Muscle layer of duodenum (tissue), 2 donors: ENCODE measurements at regions not wholly inside any gene's neighbourhood (a gene's known extent, or its start where the extent isn't known, plus 50 kb on each side); places are given as distances from the start of the nearest gene placed in this dataset.
"Not testable (repeated sequence)": the region's sequence is repeated elsewhere in the genome, so short reads cannot be mapped to it uniquely, and the experiment has no call there.

Source experiments
- H3K27ac ChIP-seq: one replicate; pipeline ENCODE4 v1.7.0; 2013; ENCODE audit warnings: mild to moderate bottlenecking, low read length
- H3K27me3 ChIP-seq: one replicate; pipeline ENCODE4 v1.7.0; 2013; ENCODE audit warnings: low read depth, mild to moderate bottlenecking, control low read depth, low read length
- H3K36me3 ChIP-seq, 2 donors: one replicate each; pipeline ENCODE4 v1.7.0; 2013; ENCODE audit warnings: low read length in 2 of 2, control low read depth in 1 of 2, mild to moderate bottlenecking in 1 of 2; ENCODE audit not compliant: insufficient read depth in 2 of 2, control insufficient read depth in 1 of 2
- H3K4me1 ChIP-seq, 2 donors: one replicate each; pipeline ENCODE4 v1.7.0; 2013; ENCODE audit warnings: low read length in 2 of 2, mild to moderate bottlenecking in 2 of 2, control low read depth in 1 of 2, moderate library complexity in 1 of 2; ENCODE audit not compliant: insufficient read depth in 2 of 2, control insufficient read depth in 1 of 2
- H3K4me3 ChIP-seq, 2 donors: one replicate each; pipeline ENCODE4 v1.7.0; 2013; ENCODE audit warnings: low read length in 2 of 2, low read depth in 1 of 2, mild to moderate bottlenecking in 1 of 2
- H3K9me3 ChIP-seq, 2 donors: one replicate each; pipeline ENCODE4 v1.7.0; 2013; ENCODE audit warnings: low read length in 2 of 2, control low read depth in 1 of 2, mild to moderate bottlenecking in 1 of 2; ENCODE audit not compliant: control insufficient read depth in 1 of 2
- donor health status: healthy.

- Histone ChIP-seq H3K27ac (no peak overlapping the region), H3K4me3 (no peak overlapping the region), H3K27me3 (no peaks in the 10 kb centered on the region), H3K4me1 (no peaks in the 10 kb centered on the region), H3K9me3 (no peaks in the 10 kb centered on the region), H3K36me3 (no peaks in the 10 kb centered on the region)
Measured at GRCh38 chr5:93990504-93991070, 249.2 kb upstream of the POU5F2 start.

GRCh38 chr5:93985940-93986570 is 244.7 kb upstream of the POU5F2 start:
- not testable (repeated sequence) for H3K4me1 ChIP-seq, H3K27me3 ChIP-seq, H3K27ac ChIP-seq, H3K4me3 ChIP-seq, H3K36me3 ChIP-seq, H3K9me3 ChIP-seq

- no peak overlapping the region for H3K4me3 ChIP-seq
- H3K4me1 ChIP-seq, result no peaks in the 10 kb centered on the region
- peaks cover 0 to 24% of the 10 kb centered on the region in 2 donors for H3K9me3 ChIP-seq
- no peaks in the 10 kb centered on the region for H3K27me3 ChIP-seq
- no peak overlapping the region for H3K27ac ChIP-seq
- peaks cover 0 to 16% of the 10 kb centered on the region in 2 donors for H3K36me3 ChIP-seq
Measured at GRCh38 chr5:93978222-93978621, 236.8 kb upstream of the POU5F2 start.

GRCh38 chr5:93967923-93968322 is 226.5 kb upstream of the POU5F2 start:
- Histone ChIP-seq H3K27ac (no peak overlapping the region), H3K36me3 (no peaks in the 10 kb centered on the region), H3K4me3 (no peak overlapping the region), H3K4me1 (no peaks in the 10 kb centered on the region), H3K9me3 (peaks cover 0 to under 1% of the 10 kb centered on the region in 2 donors), H3K27me3 (no peaks in the 10 kb centered on the region)

- Histone ChIP-seq H3K4me3 (no peak overlapping the region), H3K36me3 (no peaks in the 10 kb centered on the region), H3K9me3 (no peaks in the 10 kb centered on the region), H3K4me1 (no peaks in the 10 kb centered on the region), H3K27ac (no peak overlapping the region), H3K27me3 (no peaks in the 10 kb centered on the region)
Measured at GRCh38 chr5:93964421-93964820, 223.0 kb upstream of the POU5F2 start.

- Histone ChIP-seq H3K4me1 (no peaks in the 10 kb centered on the region), H3K9me3 (no peaks in the 10 kb centered on the region), H3K27ac (no peak overlapping the region), H3K36me3 (peaks cover 0 to 4% of the 10 kb centered on the region in 2 donors), H3K27me3 (no peaks in the 10 kb centered on the region), H3K4me3 (no peak overlapping the region)
Measured at GRCh38 chr5:93960042-93960441, 218.6 kb upstream of the POU5F2 start.

- Histone ChIP-seq H3K4me1 (no peaks in the 10 kb centered on the region), H3K36me3 (peaks cover 3 to 9% of the 10 kb centered on the region in 2 donors), H3K27ac (no peak overlapping the region), H3K9me3 (no peaks in the 10 kb centered on the region), H3K4me3 (no peak overlapping the region), H3K27me3 (no peaks in the 10 kb centered on the region)
Measured at GRCh38 chr5:93956006-93956405, 214.6 kb upstream of the POU5F2 start.

- Histone ChIP-seq H3K27ac (no peak overlapping the region), H3K27me3 (no peaks in the 10 kb centered on the region), H3K4me1 (no peaks in the 10 kb centered on the region), H3K36me3 (peaks cover 3 to 9% of the 10 kb centered on the region in 2 donors), H3K4me3 (no peak overlapping the region), H3K9me3 (no peaks in the 10 kb centered on the region)
Measured at GRCh38 chr5:93954421-93955069, 213.1 kb upstream of the POU5F2 start.

GRCh38 chr5:93953442-93953841 is 212.0 kb upstream of the POU5F2 start:
- Histone ChIP-seq H3K27ac (no peak overlapping the region), H3K36me3 (peaks cover 3 to 9% of the 10 kb centered on the region in 2 donors), H3K4me1 (no peaks in the 10 kb centered on the region), H3K27me3 (no peaks in the 10 kb centered on the region), H3K9me3 (no peaks in the 10 kb centered on the region), H3K4me3 (no peak overlapping the region)

- Histone ChIP-seq H3K4me1 (no peaks in the 10 kb centered on the region), H3K9me3 (no peaks in the 10 kb centered on the region), H3K36me3 (no peaks in the 10 kb centered on the region), H3K27ac (no peak overlapping the region), H3K4me3 (no peak overlapping the region), H3K27me3 (no peaks in the 10 kb centered on the region)
Measured at GRCh38 chr5:93941897-93942296, 200.5 kb upstream of the POU5F2 start.

- not testable (repeated sequence) for H3K4me1 ChIP-seq
Measured at GRCh38 chr5:93933269-93933668, 191.9 kb upstream of the POU5F2 start.

More at GRCh38 chr5:93933269-93933668, 191.9 kb upstream of the POU5F2 start:
- H3K27me3 ChIP-seq, H3K9me3 ChIP-seq, H3K4me3 ChIP-seq, H3K27ac ChIP-seq, H3K36me3 ChIP-seq: not testable (repeated sequence)
